ENCODE measurements at regions not wholly inside any gene's neighbourhood (a gene's known extent, or its start where the extent isn't known, plus 50 kb on each side); places are given as distances from the start of the nearest gene placed in this dataset.

DNA sequence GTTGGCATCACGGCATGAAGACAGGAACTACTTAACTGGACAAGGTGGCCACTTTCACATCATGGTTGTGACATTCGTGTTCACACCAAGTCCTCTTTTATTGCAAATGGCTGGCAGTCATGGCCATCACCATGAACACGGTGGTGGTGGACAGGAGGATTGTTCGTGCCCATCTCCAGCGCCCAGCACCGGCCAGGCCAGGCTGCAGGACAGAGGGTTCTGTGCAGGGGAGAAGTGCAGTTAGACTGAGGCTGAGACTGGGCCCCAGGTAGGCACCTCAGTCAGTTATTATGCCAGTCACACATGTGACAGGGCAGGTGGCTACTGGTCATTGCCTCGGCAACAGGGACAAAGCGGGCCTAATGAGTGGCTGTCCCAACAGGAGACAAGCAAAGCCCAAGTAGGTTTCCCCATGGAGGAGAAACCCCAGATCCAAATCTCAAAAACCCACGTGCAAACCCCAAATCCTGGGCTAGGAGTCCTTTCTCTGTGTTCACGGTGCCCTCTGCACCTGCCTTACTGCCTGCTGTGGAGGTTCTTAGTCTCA, 468.1 kb upstream of the MYT1L start:
- TF ChIP-seq, protein P1, sequence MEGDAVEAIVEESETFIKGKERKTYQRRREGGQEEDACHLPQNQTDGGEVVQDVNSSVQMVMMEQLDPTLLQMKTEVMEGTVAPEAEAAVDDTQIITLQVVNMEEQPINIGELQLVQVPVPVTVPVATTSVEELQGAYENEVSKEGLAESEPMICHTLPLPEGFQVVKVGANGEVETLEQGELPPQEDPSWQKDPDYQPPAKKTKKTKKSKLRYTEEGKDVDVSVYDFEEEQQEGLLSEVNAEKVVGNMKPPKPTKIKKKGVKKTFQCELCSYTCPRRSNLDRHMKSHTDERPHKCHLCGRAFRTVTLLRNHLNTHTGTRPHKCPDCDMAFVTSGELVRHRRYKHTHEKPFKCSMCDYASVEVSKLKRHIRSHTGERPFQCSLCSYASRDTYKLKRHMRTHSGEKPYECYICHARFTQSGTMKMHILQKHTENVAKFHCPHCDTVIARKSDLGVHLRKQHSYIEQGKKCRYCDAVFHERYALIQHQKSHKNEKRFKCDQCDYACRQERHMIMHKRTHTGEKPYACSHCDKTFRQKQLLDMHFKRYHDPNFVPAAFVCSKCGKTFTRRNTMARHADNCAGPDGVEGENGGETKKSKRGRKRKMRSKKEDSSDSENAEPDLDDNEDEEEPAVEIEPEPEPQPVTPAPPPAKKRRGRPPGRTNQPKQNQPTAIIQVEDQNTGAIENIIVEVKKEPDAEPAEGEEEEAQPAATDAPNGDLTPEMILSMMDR (IDR thresholded peaks at IDR 0.05; ENCODE audit: poor library complexity) = no peak
- no peak for TF ChIP-seq EZH2phosphoT487 (IDR thresholded peaks at IDR 0.05; ENCODE audit: low read depth, severe bottlenecking, unreplicated experiment)
